Stimulated activated CD8-positive, alpha-beta memory T cell treated with anti-CD3 and anti-CD28 coated beads, Interleukin-12 subunit alpha, Interleukin-12 subunit beta, amount 100 ng/mL, for 24 hours (primary cell): ENCODE measurements at regions not wholly inside any gene's neighbourhood (a gene's known extent, or its start where the extent isn't known, plus 50 kb on each side); places are given as distances from the start of the nearest gene placed in this dataset.

Source experiments
- DNase-seq: peaks from one replicate; pipeline ENCODE4 v3.0.0-alpha.2; 2020; ENCODE audit errors: extremely low read depth

GRCh38 chr22:49197986-49198704 is 629.5 kb downstream of the BRD1 start:
- DNase-seq: no peak

DNA sequence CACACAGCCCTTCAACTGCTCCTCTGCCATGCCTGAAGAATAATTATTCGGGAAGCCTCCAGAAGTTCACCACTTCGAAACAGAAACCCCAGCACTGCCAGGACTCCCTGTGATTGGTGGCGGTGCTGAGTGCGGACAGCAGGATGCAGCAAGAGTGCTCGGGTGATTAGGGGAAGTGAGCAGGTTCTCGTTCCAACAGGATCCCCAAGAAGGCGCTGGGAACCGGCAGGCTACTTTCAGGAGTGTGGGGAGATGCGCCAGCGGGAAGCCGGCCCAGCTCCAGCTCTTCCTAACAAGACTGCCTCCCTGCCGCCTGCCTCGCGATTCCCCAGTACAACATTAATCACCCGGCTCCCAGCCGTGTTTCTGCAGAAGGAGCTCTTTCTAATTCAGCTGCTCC is 630.2 kb downstream of the BRD1 start:
- no peak for DNase-seq

GRCh38 chr22:49196046-49196511 is 631.6 kb downstream of the BRD1 start:
- no peak for DNase-seq

GRCh38 chr22:49195636-49196035 is 632.0 kb downstream of the BRD1 start:
- DNase-seq: no peak

DNA sequence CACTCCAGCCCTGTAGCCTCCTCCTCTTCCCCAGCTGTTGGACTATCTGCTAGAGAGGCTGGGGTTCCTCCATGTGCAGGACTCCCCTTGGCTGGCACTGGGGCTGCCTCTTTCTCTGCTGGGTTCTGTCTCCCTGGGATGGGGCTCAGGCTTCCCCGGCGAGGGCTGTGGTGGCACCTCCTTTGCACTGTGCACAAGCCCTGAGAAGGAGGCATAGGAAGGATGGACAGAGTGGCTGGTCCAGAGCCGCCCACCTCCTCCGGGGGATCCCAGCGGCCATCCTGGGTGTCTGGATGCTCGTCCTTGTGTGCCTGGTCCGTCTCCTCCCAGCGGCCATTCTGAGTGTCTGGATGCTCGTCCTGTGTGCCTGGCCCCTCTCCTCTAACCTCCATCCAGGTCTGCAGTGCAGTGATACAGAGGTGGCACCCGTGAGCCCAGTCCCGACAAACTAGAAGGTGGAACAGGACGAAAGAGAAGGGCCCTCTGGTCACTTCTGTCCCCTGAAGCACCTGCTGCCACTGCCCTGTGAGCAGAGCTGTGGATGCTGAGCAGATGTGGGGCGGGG is 633.7 kb downstream of the BRD1 start:
- DNase-seq: no peak

- no peak for DNase-seq
Observed at GRCh38 chr22:49193348-49193747, 634.3 kb downstream of the BRD1 start.

GRCh38 chr22:49192857-49193250 is 634.8 kb downstream of the BRD1 start:
- no peak for DNase-seq

DNA sequence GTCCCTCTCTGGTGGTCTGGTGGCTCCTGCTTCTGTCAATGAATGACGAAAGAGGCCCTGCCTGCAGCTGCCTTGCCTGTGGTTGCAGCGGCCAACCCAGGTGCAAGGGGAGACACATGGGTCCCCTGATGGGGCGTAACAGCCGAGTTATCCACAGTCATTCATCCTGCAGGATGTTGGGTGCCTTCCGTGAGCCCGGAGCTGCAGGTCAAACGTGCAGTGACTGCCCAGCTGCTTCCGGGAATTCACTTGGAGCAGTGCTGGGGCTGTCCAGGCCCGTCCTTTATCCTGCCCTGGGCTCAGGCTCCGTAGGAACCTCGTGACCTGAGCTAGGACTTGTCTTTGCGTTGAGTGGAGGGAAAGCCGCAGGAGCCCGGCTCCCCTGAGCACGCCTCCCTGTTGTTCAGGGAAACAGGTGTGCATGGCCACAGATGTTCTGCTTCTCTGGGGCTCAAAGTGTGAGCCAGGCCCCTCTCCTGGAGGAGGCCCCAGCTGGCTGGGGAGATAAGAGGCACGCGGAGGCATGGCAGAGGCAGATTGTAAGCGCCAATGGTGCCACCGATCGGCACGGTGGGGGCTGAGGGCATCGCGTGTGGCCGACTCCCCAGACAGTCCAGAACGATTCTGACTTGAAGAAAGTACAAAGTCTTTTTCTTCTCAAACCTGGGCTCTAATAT is 635.4 kb downstream of the BRD1 start:
- no peak for DNase-seq

GRCh38 chr22:49191506-49191980 is 636.1 kb downstream of the BRD1 start:
- no peak for DNase-seq

- DNase-seq: no peak
Observed at GRCh38 chr22:49190816-49191505, 636.7 kb downstream of the BRD1 start.

DNA sequence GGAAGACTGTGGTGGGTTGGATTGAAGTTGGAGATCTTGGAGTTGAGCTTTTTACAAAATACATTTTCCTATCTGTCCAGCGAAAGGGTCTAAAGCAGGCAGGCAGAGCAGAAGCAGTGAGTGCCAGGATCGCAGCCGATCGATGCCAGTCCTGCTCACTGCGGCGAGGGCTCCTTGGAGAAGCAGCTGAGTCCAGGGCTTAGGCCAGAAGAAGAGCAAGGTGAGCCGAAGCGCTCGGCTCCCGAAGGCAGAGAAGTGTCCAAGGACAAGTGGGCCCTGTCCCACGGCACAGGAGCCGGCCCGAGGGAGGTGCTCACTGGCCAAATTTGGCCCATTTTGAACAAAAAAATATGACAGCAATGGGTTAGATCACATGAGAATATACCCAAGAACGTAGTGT is 637.8 kb downstream of the BRD1 start:
- DNase-seq: no peak

DNA sequence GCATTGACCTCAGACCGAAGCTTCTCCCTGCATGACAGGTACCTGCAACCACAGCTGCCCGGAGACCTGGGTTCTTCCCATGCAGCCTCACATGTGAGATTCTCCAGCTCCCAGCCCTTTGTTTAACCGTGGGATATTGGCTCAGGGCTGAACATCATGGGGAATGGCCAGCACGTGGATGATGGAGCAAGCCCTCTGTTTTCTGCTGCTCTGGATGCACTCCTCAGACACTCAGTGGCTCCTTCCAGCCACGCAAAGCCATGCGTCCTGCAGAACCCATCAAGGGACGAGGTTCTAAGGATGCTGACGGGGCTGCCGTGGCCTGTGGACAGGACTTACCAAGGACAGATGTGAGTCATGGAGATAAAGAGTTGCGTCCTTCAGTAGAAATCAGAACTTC is 639.1 kb downstream of the BRD1 start:
- no peak for DNase-seq

DNA sequence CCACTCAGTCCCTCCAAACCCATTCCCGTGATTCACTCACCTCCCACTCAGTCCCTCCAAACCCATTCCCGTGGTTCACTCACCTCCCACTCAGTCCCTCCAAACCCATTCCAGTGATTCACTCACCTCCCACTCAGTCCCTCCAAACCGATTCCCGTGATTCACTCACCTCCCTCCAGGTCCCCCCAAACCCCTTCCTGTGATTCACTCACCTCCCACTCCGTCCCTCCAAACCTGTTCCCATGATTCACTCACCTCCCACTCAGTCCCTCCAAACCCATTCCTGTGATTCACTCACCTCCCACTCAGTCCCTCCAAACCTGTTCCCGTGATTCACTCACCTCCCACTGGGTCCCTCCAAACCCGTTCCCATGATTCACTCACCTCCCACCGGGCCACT is 639.6 kb downstream of the BRD1 start:
- no peak for DNase-seq

DNA sequence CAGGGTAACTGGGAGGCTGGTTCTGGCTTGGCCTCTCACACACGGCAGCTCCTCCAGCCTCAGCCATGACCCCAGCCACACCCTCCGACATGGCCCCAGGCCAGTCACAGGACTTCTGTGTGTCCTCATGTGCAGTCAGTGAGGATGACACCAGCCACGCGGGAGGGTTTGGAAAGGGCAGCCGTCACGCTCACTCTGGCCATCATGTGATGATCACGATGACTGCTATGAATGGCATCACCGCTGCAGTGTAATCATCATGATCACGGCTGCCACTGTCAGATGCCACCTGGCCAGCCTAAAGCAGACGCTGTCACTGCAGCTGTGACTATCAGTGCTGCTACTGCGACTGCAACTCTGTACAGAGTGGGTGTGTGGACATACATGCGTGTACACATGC is 640.9 kb downstream of the BRD1 start:
- no peak for DNase-seq

DNA sequence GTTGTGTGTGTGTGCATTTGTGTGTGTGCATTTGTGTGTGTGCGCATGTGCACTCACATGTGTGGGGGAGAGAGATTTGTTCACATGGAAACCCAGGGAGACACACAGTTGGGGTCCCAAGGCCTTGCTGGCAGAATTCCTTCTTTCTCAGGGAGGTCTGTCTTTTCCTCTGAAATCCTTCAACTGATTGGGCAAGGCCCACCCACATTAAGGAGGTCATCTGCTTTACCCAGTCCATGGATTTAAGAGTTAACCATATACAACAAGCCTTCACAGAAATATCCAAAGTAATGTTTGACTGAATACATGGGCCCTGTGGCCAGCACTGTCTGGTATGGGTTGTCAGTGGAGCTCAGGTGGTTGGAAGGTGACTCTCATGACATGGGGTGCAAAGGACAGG is 641.4 kb downstream of the BRD1 start:
- no peak for DNase-seq

GRCh38 chr22:49185312-49185969 is 642.2 kb downstream of the BRD1 start:
- no peak for DNase-seq

DNA sequence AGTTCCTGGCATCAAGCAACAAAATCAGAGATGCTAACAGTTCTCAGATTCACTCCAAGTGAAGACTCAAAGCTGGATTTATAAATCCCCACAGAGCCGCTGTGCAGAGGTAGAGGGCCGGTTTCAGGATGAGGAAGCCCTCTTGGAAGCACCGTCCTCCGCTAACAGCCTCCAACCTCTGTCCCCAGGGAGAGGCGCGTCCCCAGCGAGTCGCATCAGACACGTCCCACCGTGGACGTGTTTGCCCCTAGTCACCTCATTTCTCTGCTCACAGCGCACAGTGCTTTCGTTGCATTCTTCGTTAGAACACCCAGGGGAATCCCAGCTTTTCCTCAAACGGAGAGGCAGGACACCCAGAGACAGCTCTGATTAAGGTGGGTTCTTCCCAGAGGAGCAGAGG is 642.9 kb downstream of the BRD1 start:
- DNase-seq: no peak

DNA sequence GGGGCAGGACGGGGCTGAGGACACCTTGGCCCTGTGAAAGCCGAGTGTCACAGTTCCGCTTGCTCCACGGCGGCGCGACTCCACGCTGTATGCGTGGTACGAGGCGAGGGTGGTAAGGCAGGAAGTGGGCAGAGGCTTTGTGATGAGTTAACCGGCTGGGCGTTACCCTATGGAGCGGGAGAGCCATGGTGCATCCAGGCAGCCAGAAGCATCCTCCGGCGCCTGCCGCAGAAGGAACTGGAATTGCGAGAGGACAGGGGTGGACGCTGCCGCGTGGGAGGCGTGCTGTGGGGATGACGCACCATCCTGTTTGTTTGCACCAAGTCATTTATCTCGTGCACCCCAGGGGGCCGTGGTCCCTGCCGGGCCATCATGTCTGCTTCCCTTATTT is 643.9 kb downstream of the BRD1 start:
- DNase-seq: no peak

DNA sequence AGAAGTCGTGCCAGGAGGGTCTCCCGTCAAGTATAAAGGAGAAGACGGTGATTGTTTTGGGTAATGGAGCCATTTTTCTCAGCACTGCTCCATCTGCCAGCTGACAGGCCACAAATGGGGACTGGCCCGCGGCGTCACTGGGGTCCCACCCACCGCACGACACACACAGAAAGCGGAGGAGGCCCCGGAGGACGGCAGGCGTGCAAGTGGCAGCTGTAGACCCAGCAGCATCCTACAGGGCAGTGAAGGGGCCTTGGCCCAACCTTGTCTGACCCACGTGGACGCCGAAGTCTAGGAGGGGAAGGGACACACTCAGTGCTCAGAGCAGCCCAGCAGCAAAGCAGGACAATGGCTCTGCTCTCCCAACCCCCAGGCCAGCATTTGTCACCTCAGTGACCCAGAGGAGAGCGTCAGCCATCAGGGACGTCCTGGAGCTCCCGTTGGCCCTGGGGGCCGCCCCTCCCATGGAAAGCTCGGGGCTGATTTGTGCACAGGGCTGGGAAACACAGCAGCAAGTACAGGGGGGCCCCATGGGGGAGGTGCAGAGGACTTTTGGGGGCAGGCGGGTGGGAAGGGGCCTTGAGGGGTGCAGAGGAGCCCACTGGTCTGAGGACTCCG is 644.4 kb downstream of the BRD1 start:
- no peak for DNase-seq

GRCh38 chr22:49182416-49182815 is 645.3 kb downstream of the BRD1 start:
- DNase-seq: no peak

GRCh38 chr22:49181942-49182341 is 645.7 kb downstream of the BRD1 start:
- DNase-seq: no peak

DNA sequence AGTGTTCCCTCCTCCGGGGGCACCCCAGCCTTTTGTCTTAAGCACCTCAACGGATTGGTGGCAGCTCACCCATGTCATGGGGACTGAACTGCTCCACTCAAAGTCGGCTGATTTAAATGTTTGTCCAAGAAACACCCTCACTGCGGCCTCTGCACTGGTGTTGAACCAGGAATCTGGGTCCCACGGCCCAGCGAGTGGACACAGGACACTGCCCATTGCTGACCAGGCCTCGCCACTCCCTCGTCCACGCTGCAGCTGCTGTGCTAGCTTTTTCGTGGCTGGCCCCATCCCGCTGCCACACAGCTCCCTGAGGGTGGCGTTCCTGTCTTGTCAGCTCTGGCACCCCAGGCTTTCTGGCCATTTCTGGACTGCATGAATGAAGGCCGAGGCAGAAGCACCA is 646.2 kb downstream of the BRD1 start:
- DNase-seq: no peak
